Peyer's patch (tissue), 4 donors: ENCODE measurements at regions not wholly inside any gene's neighbourhood (a gene's known extent, or its start where the extent isn't known, plus 50 kb on each side); places are given as distances from the start of the nearest gene placed in this dataset.

ENCODE experiments used
- DNase-seq, 3 donors: peaks; one replicate each; pipeline ENCODE4 v3.0.0-alpha.2; 2017 to 2019
- H3K27ac ChIP-seq, 4 donors: fragments of 200-600 bp; sonication (generic); one replicate each; pipeline ENCODE4 v1.5.1; 2016 to 2019
- H3K27me3 ChIP-seq, 2 donors: fragments of 200-600 bp; sonication (generic); one replicate each; pipeline ENCODE4 v1.5.1; 2019
- H3K36me3 ChIP-seq, 3 donors: fragments of 200-600 bp; sonication (generic); one replicate each; pipeline ENCODE4 v1.5.1; 2016 to 2019
- H3K4me1 ChIP-seq, 4 donors: fragments of 200-600 bp; sonication (generic); one replicate each; pipeline ENCODE4 v1.5.1; 2016 to 2019
- H3K4me3 ChIP-seq, 4 donors: fragments of 200-600 bp; sonication (generic); 1 replicate in 3 of 4; 2 replicates in 1 of 4; pipeline ENCODE4 v1.5.1; 2016 to 2019; ENCODE audit warnings: mild to moderate bottlenecking in 1 of 4
- H3K9me3 ChIP-seq, 4 donors: fragments of 200-600 bp; sonication (generic); one replicate each; pipeline ENCODE4 v1.5.1; 2016 to 2019; ENCODE audit warnings: mild to moderate bottlenecking in 1 of 4
- POLR2A ChIP-seq, 2 donors: fragments of 450-650 bp; IDR thresholded peaks; one replicate each; pipeline ENCODE4 v1.5.1; 2017; ENCODE audit warnings: antibody characterized with exemption in 2 of 2, mild to moderate bottlenecking in 2 of 2, moderate library complexity in 2 of 2
- TF ChIP-seq, protein P1 (sequence below), 6 experiments: fragments of 450-650 bp in 4 of 6; fragments of 200-600 bp in 2 of 6; sonication (generic) in 1 of 6; IDR thresholded peaks; one replicate each; pipeline ENCODE4 v1.5.1; 2017 to 2019; ENCODE audit warnings: antibody characterized with exemption in 6 of 6, mild to moderate bottlenecking in 3 of 6, moderate library complexity in 1 of 6

DNA sequence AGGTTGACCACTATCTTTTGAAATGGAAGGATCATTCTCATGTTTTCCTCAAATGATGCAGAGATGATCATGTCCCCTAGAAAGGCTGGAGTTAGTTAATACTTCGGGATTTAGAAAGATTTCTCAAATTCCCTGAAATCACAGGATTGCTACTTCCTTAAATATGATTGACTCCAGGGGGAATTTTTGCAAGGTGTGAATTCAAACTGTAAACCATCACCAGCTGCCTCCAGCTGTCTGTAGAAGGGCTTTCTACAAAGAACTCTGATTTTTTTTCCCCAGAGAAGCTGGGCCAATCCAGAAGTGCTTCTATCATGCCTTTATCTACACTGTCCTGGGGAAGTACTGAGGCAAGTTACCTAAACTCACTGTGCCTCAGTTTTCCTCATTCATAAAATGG is 114.5 kb downstream of the EDN1 start:
- Histone ChIP-seq H3K27me3 (no peaks in the 10 kb centered on the region), H3K27ac (no peak overlapping the region), H3K9me3 (no peaks in the 10 kb centered on the region), H3K36me3 (no peaks in the 10 kb centered on the region), H3K4me3 (no peak overlapping the region), H3K4me1 (no peaks in the 10 kb centered on the region)
- no peak for DNase-seq
- no peak for TF ChIP-seq POLR2A (IDR thresholded peaks at IDR 0.05)
- TF ChIP-seq, protein P1, sequence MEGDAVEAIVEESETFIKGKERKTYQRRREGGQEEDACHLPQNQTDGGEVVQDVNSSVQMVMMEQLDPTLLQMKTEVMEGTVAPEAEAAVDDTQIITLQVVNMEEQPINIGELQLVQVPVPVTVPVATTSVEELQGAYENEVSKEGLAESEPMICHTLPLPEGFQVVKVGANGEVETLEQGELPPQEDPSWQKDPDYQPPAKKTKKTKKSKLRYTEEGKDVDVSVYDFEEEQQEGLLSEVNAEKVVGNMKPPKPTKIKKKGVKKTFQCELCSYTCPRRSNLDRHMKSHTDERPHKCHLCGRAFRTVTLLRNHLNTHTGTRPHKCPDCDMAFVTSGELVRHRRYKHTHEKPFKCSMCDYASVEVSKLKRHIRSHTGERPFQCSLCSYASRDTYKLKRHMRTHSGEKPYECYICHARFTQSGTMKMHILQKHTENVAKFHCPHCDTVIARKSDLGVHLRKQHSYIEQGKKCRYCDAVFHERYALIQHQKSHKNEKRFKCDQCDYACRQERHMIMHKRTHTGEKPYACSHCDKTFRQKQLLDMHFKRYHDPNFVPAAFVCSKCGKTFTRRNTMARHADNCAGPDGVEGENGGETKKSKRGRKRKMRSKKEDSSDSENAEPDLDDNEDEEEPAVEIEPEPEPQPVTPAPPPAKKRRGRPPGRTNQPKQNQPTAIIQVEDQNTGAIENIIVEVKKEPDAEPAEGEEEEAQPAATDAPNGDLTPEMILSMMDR (IDR thresholded peaks at IDR 0.05): no peak

DNA sequence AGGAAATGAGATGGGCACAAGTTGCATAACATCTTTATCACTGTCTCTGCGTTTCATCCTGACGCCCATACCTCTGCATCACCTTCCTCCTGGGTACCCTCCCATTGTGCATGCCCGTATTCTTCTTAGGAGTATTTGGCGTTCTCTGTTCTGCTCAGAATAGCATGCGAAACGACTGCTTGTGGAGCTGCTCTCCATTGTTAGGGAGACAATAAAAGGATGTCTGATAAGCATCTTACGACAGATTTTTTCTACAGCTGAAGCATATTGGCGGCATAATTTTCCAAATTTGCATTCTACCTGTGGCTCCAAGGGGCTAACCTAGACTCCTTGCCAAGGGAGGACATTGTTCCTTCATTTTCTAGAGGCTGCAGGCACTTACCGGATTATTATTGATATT is 118.6 kb downstream of the EDN1 start:
- H3K36me3 ChIP-seq: no peaks in the 10 kb centered on the region
- no peak overlapping the region for H3K4me3 ChIP-seq
- H3K27ac ChIP-seq: no peak overlapping the region
- peaks cover 0 to 11% (median 0%) of the 10 kb centered on the region in 4 donors for H3K4me1 ChIP-seq
- H3K9me3 ChIP-seq: no peaks in the 10 kb centered on the region
- TF ChIP-seq, protein P1 (IDR thresholded peaks at IDR 0.05): no peak
- no peak for TF ChIP-seq POLR2A (IDR thresholded peaks at IDR 0.05)
- no peak for DNase-seq
- no peaks in the 10 kb centered on the region for H3K27me3 ChIP-seq

DNA sequence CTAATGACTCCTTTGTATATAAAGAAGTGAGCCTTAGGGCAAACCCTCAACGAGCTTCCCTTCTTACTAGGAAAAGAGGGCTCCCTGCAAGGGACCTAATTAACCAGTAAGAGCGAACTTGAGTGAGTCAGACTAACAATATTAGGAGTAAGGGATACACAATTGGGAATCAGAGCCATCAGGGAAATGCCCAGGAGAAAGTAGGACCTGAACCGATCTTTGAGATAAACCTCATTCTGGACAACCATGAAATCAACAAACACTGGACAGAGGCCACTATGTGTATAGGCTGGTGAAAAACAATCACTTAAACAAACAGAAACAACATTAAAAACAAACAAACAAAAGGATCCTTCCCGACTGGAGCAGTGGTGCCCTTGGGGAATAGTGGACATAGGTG is 120.8 kb downstream of the EDN1 start:
- H3K9me3 ChIP-seq: no peaks in the 10 kb centered on the region
- DNase-seq: no peak
- H3K36me3 ChIP-seq: no peaks in the 10 kb centered on the region
- H3K4me3 ChIP-seq: no peak overlapping the region
- H3K27ac ChIP-seq: no peak overlapping the region
- no peaks in the 10 kb centered on the region for H3K27me3 ChIP-seq
- TF ChIP-seq POLR2A (IDR thresholded peaks at IDR 0.05): no peak
- TF ChIP-seq, protein P1 (IDR thresholded peaks at IDR 0.05): no peak
- peaks cover 0 to 11% (median 0%) of the 10 kb centered on the region in 4 donors for H3K4me1 ChIP-seq

DNA sequence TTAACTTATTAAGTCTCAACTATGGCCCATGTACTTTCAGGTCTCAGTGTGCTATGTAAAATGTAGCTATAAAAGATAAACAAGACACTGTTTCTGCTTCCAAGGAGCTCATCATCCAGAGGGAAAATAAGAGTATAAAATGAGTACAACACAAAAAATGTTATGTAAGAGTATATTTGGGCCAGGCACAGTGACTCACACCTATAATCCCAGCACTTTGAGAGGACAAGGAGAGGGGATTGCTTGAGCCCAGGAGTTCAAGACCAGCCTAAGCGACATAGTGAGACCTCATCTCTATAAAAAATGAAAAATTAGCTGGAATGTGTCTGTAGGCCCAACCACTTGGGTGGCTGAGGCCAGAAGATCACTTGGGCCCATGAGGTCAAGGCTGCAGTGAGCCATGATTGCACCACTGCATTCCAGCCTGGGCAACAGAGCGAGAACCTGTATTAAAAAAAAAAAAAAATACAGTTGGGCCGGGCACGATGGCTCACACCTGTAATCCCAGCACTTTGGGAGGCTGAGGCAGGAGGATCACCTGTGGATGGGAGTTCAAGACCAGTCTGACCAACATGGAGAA is 124.0 kb downstream of the EDN1 start:
- Histone ChIP-seq H3K27me3 (no peaks in the 10 kb centered on the region), H3K4me1 (peaks cover 0 to 11% (median 0%) of the 10 kb centered on the region in 4 donors), H3K36me3 (no peaks in the 10 kb centered on the region), H3K4me3 (no peak overlapping the region), H3K27ac (no peak overlapping the region), H3K9me3 (peaks cover 0 to 2% (median 0%) of the 10 kb centered on the region in 4 donors)
- no peak for DNase-seq
- TF ChIP-seq, protein P1 (IDR thresholded peaks at IDR 0.05): no peak
- no peak for TF ChIP-seq POLR2A (IDR thresholded peaks at IDR 0.05)

DNA sequence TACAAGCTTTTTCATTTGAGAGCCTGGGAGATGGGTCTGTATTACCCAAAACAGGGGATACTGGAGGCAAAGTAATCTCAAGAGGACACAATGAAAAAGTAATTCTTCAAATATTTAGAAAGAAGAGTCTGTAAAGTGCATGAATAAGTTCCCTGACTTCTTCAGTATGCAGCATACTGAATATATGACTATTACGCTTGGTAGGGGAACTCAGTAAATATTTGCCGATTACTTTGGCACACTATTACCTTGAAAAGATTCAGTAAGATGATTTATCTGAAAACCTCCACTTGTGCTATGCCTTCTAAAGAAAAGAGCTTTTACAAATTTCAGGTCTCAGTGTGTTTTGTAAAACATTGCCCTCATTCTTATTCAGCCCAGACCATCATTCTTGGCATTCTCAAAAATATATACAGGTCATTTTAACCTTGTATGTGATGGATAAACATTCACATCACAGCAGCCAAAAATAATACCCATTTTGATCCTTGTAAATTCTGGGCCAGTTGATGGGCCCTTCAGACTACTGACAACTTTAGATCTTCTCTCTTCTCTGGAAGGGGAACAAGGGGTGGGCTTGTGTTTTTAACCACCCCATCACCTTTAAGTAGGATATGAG is 125.9 kb downstream of the EDN1 start:
- Histone ChIP-seq H3K4me1 (peaks cover 0 to 11% (median 0%) of the 10 kb centered on the region in 4 donors), H3K27me3 (no peaks in the 10 kb centered on the region), H3K27ac (no peak overlapping the region), H3K36me3 (no peaks in the 10 kb centered on the region), H3K4me3 (no peak overlapping the region), H3K9me3 (peaks cover 0 to 2% (median 0%) of the 10 kb centered on the region in 4 donors)
- TF ChIP-seq, protein P1 (IDR thresholded peaks at IDR 0.05): no peak
- no peak for TF ChIP-seq POLR2A (IDR thresholded peaks at IDR 0.05)
- DNase-seq: no peak
